CD4-positive, alpha-beta memory T cell (primary cell): ENCODE measurements at regions not wholly inside any gene's neighbourhood (a gene's known extent, or its start where the extent isn't known, plus 50 kb on each side); places are given as distances from the start of the nearest gene placed in this dataset.

Source experiments
- CTCF ChIA-PET: fragments of 350-600 bp; sonication (Branson Sonifier 250); formaldehyde crosslinking; loops from one replicate; lab custom pipeline; 2021; ENCODE audit warnings: inconsistent platforms; ENCODE audit not compliant: partially characterized antibody; lab: Charles Lee
- POLR2A ChIA-PET: fragments of 350-600 bp; sonication (Branson Sonifier 250); formaldehyde crosslinking; loops from one replicate; lab custom pipeline; 2021; ENCODE audit not compliant: partially characterized antibody; lab: Charles Lee
- DNase-seq, 5 donors: peaks; one replicate each; pipeline versions ENCODE4 v3.0.0 to v3.0.0-alpha.2; 2020 to 2022; ENCODE audit warnings: mixed read lengths in 1 of 5
- H3K27ac ChIP-seq: one replicate; pipeline ENCODE4 v1.7.0; 2013; ENCODE audit warnings: low read depth, low read length
- H3K27me3 ChIP-seq: 2 replicates; pipeline ENCODE4 v1.7.0; 2013; ENCODE audit warnings: mild to moderate bottlenecking, low read length, moderate library complexity; ENCODE audit not compliant: insufficient read depth
- H3K36me3 ChIP-seq: 2 replicates; pipeline ENCODE4 v1.7.0; 2013; ENCODE audit warnings: mild to moderate bottlenecking, low read length, moderate library complexity; ENCODE audit not compliant: insufficient read depth
- H3K4me1 ChIP-seq: 2 replicates; pipeline ENCODE4 v1.7.0; 2013; ENCODE audit warnings: mild to moderate bottlenecking, low read length, moderate library complexity; ENCODE audit not compliant: insufficient read depth
- H3K4me3 ChIP-seq, 2 donors: one replicate each; pipeline ENCODE4 v1.7.0; 2013; ENCODE audit warnings: low read length in 2 of 2, mild to moderate bottlenecking in 1 of 2
- H3K9me3 ChIP-seq, 2 donors: one replicate each; pipeline ENCODE4 v1.7.0; 2013; ENCODE audit warnings: low read length in 2 of 2, control low read depth in 1 of 2; ENCODE audit not compliant: control insufficient read depth in 1 of 2
- H3K27ac Mint-ChIP-seq, 7 donors: one replicate each; pipeline ENCODE4 v1.8.0; 2020 to 2021; ENCODE audit warnings: mixed read lengths in 7 of 7, mild to moderate bottlenecking in 6 of 7, inconsistent platforms in 3 of 7, moderate library complexity in 3 of 7
- H3K27me3 Mint-ChIP-seq, 2 donors: one replicate each; pipeline ENCODE4 v1.8.0; 2020 to 2021; ENCODE audit warnings: mixed read lengths in 2 of 2
- H3K36me3 Mint-ChIP-seq, 2 donors: one replicate each; pipeline ENCODE4 v1.8.0; 2020 to 2021; ENCODE audit warnings: mixed read lengths in 2 of 2, inconsistent platforms in 1 of 2, mild to moderate bottlenecking in 1 of 2
- H3K4me1 Mint-ChIP-seq, 4 donors: one replicate each; pipeline ENCODE4 v1.8.0; 2020 to 2021; ENCODE audit warnings: mixed read lengths in 4 of 4, mild to moderate bottlenecking in 1 of 4
- H3K4me3 Mint-ChIP-seq, 8 donors: one replicate each; pipeline ENCODE4 v1.8.0; 2020 to 2021; ENCODE audit warnings: mixed read lengths in 8 of 8, mild to moderate bottlenecking in 7 of 8, moderate library complexity in 6 of 8, inconsistent platforms in 3 of 8
- H3K9me3 Mint-ChIP-seq, 8 donors: one replicate each; pipeline ENCODE4 v1.8.0; 2020 to 2021; ENCODE audit warnings: mixed read lengths in 8 of 8, mild to moderate bottlenecking in 5 of 8, inconsistent platforms in 3 of 8, moderate library complexity in 1 of 8
- intact Hi-C: fragments of 100-400 bp; cut with micrococcal nuclease; formaldehyde crosslinking; loops from one replicate; pipeline ENCODE4 v1.15.1; 2023

- Histone ChIP-seq H3K27me3 (no peaks in the 10 kb centered on the region), H3K4me1 (no peaks in the 10 kb centered on the region), H3K27ac (no peak overlapping the region), H3K4me3 (no peak overlapping the region), H3K9me3 (no peaks in the 10 kb centered on the region), H3K36me3 (no peaks in the 10 kb centered on the region)
- Mint-ChIP-seq H3K9me3 (peaks cover 0 to 7% (median 0%) of the 10 kb centered on the region in 8 donors), H3K27ac (no peak overlapping the region), H3K4me3 (no peak overlapping the region), H3K4me1 (no peaks in the 10 kb centered on the region), H3K27me3 (peaks cover 3 to 4% of the 10 kb centered on the region in 2 donors), H3K36me3 (no peaks in the 10 kb centered on the region)
- ChIA-PET CTCF (no interaction called here), POLR2A (no interaction called here)
- DNase-seq, result no peak
- intact Hi-C loops, result no loop called here
Observed at GRCh38 chr3:124296406-124296805, 304.5 kb upstream of the ROPN1 start.

- intact Hi-C loops, result no loop called here
- POLR2A ChIA-PET, result no interaction called here
- Mint-ChIP-seq H3K4me3 (no peak overlapping the region), H3K27ac (no peak overlapping the region), H3K4me1 (no peaks in the 10 kb centered on the region), H3K9me3 (peaks cover 0 to 4% (median 0%) of the 10 kb centered on the region in 8 donors), H3K27me3 (peaks cover 2 to 3% of the 10 kb centered on the region in 2 donors), H3K36me3 (no peaks in the 10 kb centered on the region)
- H3K36me3 ChIP-seq, result no peaks in the 10 kb centered on the region
- no peaks in the 10 kb centered on the region for H3K27me3 ChIP-seq
- CTCF ChIA-PET, result no interaction called here
- no peak for DNase-seq
- H3K4me3 ChIP-seq, result no peak overlapping the region
- no peak overlapping the region for H3K27ac ChIP-seq
- no peaks in the 10 kb centered on the region for H3K9me3 ChIP-seq
- no peaks in the 10 kb centered on the region for H3K4me1 ChIP-seq
Observed at GRCh38 chr3:124297062-124297980, 305.4 kb upstream of the ROPN1 start.

GRCh38 chr3:124298301-124298700 is 306.4 kb upstream of the ROPN1 start:
- no peak overlapping the region for H3K4me3 Mint-ChIP-seq
- no peak overlapping the region for H3K4me3 ChIP-seq
- H3K4me1 ChIP-seq, result no peaks in the 10 kb centered on the region
- H3K36me3 ChIP-seq, result no peaks in the 10 kb centered on the region
- ChIA-PET POLR2A (no interaction called here), CTCF (no interaction called here)
- DNase-seq, result no peak
- intact Hi-C loops, result no loop called here
- H3K4me1 Mint-ChIP-seq, result no peaks in the 10 kb centered on the region
- peaks cover 0 to 2% (median under 1%) of the 10 kb centered on the region in 8 donors for H3K9me3 Mint-ChIP-seq
- H3K36me3 Mint-ChIP-seq, result no peaks in the 10 kb centered on the region
- H3K27me3 ChIP-seq, result no peaks in the 10 kb centered on the region
- H3K27me3 Mint-ChIP-seq, result peaks cover 2 to 6% of the 10 kb centered on the region in 2 donors
- H3K27ac ChIP-seq, result no peak overlapping the region
- H3K27ac Mint-ChIP-seq, result no peak overlapping the region
- H3K9me3 ChIP-seq, result no peaks in the 10 kb centered on the region

- H3K4me3 ChIP-seq, result no peak overlapping the region
- Mint-ChIP-seq H3K27me3 (peaks cover 2 to 4% of the 10 kb centered on the region in 2 donors), H3K9me3 (peaks cover 0 to 8% (median 3%) of the 10 kb centered on the region in 8 donors), H3K4me1 (no peaks in the 10 kb centered on the region), H3K27ac (no peak overlapping the region), H3K4me3 (no peak overlapping the region), H3K36me3 (no peaks in the 10 kb centered on the region)
- no peak for DNase-seq
- no peaks in the 10 kb centered on the region for H3K36me3 ChIP-seq
- POLR2A ChIA-PET, result no interaction called here
- CTCF ChIA-PET, result interaction anchor here (1.0 kb wide), 1 partner anchor 261 kb away, joined by 3 read pairs; no protein-coding TSS in a partner anchor
- H3K27ac ChIP-seq, result no peak overlapping the region
- H3K9me3 ChIP-seq, result no peaks in the 10 kb centered on the region
- H3K27me3 ChIP-seq, result no peaks in the 10 kb centered on the region
- intact Hi-C loops, result no loop called here
- no peaks in the 10 kb centered on the region for H3K4me1 ChIP-seq
Observed at GRCh38 chr3:124298951-124299350, 307.0 kb upstream of the ROPN1 start.

GRCh38 chr3:124299831-124300230 is 307.9 kb upstream of the ROPN1 start:
- DNase-seq, result no peak
- Histone ChIP-seq H3K27me3 (no peaks in the 10 kb centered on the region), H3K4me3 (no peak overlapping the region), H3K4me1 (no peaks in the 10 kb centered on the region), H3K27ac (no peak overlapping the region), H3K36me3 (no peaks in the 10 kb centered on the region), H3K9me3 (no peaks in the 10 kb centered on the region)
- no peak overlapping the region for H3K27ac Mint-ChIP-seq
- H3K27me3 Mint-ChIP-seq, result peaks cover 2 to 4% of the 10 kb centered on the region in 2 donors
- no peak overlapping the region for H3K4me3 Mint-ChIP-seq
- intact Hi-C loops, result no loop called here
- ChIA-PET POLR2A (no interaction called here), CTCF (interaction anchor here (1.0 to 1.2 kb wide), 2 partner anchors 19 to 260 kb away, joined by 3 read pairs; no protein-coding TSS in a partner anchor)
- no peaks in the 10 kb centered on the region for H3K4me1 Mint-ChIP-seq
- peaks cover 0 to 13% (median 4%) of the 10 kb centered on the region in 8 donors for H3K9me3 Mint-ChIP-seq
- no peaks in the 10 kb centered on the region for H3K36me3 Mint-ChIP-seq

GRCh38 chr3:124300416-124300815 is 308.5 kb upstream of the ROPN1 start:
- no peaks in the 10 kb centered on the region for H3K4me1 ChIP-seq
- no peak overlapping the region for H3K4me3 Mint-ChIP-seq
- DNase-seq, result no peak
- no peaks in the 10 kb centered on the region for H3K4me1 Mint-ChIP-seq
- peaks cover 0 to 18% (median 8%) of the 10 kb centered on the region in 8 donors for H3K9me3 Mint-ChIP-seq
- H3K36me3 Mint-ChIP-seq, result no peaks in the 10 kb centered on the region
- H3K27me3 ChIP-seq, result no peaks in the 10 kb centered on the region
- H3K36me3 ChIP-seq, result no peaks in the 10 kb centered on the region
- no peak overlapping the region for H3K27ac ChIP-seq
- POLR2A ChIA-PET, result no interaction called here
- H3K27ac Mint-ChIP-seq, result no peak overlapping the region
- no peak overlapping the region for H3K4me3 ChIP-seq
- CTCF ChIA-PET, result interaction anchor here (1.2 kb wide), 1 partner anchor 18 kb away, joined by 3 read pairs; no protein-coding TSS in a partner anchor
- intact Hi-C loops, result no loop called here
- H3K27me3 Mint-ChIP-seq, result peaks cover 2 to 4% of the 10 kb centered on the region in 2 donors
- no peaks in the 10 kb centered on the region for H3K9me3 ChIP-seq

- Mint-ChIP-seq H3K27ac (no peak overlapping the region), H3K27me3 (peaks cover 0 to 4% of the 10 kb centered on the region in 2 donors), H3K4me1 (no peaks in the 10 kb centered on the region), H3K9me3 (peaks cover 3 to 34% (median 26%) of the 10 kb centered on the region in 8 donors), H3K4me3 (no peak overlapping the region), H3K36me3 (peaks cover 0 to 3% of the 10 kb centered on the region in 2 donors)
- no peak overlapping the region for H3K4me3 ChIP-seq
- no peaks in the 10 kb centered on the region for H3K36me3 ChIP-seq
- no peaks in the 10 kb centered on the region for H3K27me3 ChIP-seq
- no peaks in the 10 kb centered on the region for H3K4me1 ChIP-seq
- H3K9me3 ChIP-seq, result no peaks in the 10 kb centered on the region
- intact Hi-C loops, result no loop called here
- H3K27ac ChIP-seq, result no peak overlapping the region
- ChIA-PET POLR2A (no interaction called here), CTCF (interaction anchor here (1.3 kb wide), 1 partner anchor 10 kb away, joined by 3 read pairs; no protein-coding TSS in a partner anchor)
- DNase-seq, result no peak
Observed at GRCh38 chr3:124303305-124303910, 311.5 kb upstream of the ROPN1 start.
